ENCODE measurements at regions not wholly inside any gene's neighbourhood (a gene's known extent, or its start where the extent isn't known, plus 50 kb on each side); places are given as distances from the start of the nearest gene placed in this dataset.

- H4K20me1 ChIP-seq (ENCODE audit: insufficient read depth, low read length) = no peaks in the 10 kb centered on the region
- no peak overlapping the region for H3K9ac ChIP-seq (ENCODE audit: low read length)
- DNase-seq (ENCODE audit: low read depth) (no peak), FAIRE-seq (no peak)
- no peak overlapping the region for H3K27ac Mint-ChIP-seq (ENCODE audit: unreplicated experiment)
- H3K4me2 ChIP-seq (ENCODE audit: low read length) = no peak overlapping the region
- no peak overlapping the region for H3K4me3 Mint-ChIP-seq (ENCODE audit: unreplicated experiment)
- H3K27me3 Mint-ChIP-seq (ENCODE audit: low read depth, unreplicated experiment) = no peaks in the 10 kb centered on the region
- TF ChIP-seq EZH2 (IDR thresholded peaks at IDR 0.05; ENCODE audit: insufficient read depth, low read length) = no peak
- TF ChIP-seq, protein P1, sequence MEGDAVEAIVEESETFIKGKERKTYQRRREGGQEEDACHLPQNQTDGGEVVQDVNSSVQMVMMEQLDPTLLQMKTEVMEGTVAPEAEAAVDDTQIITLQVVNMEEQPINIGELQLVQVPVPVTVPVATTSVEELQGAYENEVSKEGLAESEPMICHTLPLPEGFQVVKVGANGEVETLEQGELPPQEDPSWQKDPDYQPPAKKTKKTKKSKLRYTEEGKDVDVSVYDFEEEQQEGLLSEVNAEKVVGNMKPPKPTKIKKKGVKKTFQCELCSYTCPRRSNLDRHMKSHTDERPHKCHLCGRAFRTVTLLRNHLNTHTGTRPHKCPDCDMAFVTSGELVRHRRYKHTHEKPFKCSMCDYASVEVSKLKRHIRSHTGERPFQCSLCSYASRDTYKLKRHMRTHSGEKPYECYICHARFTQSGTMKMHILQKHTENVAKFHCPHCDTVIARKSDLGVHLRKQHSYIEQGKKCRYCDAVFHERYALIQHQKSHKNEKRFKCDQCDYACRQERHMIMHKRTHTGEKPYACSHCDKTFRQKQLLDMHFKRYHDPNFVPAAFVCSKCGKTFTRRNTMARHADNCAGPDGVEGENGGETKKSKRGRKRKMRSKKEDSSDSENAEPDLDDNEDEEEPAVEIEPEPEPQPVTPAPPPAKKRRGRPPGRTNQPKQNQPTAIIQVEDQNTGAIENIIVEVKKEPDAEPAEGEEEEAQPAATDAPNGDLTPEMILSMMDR (IDR thresholded peaks at IDR 0.05; ENCODE audit: insufficient read depth, low read depth, low read length) = no peak
- H3K4me1 ChIP-seq (ENCODE audit: insufficient read depth, low read length) = no peaks in the 10 kb centered on the region
- H3K36me3 ChIP-seq (ENCODE audit: insufficient read depth, low read length) = no peaks in the 10 kb centered on the region
- no peaks in the 10 kb centered on the region for H3K9me3 Mint-ChIP-seq (ENCODE audit: unreplicated experiment)
- H3K4me1 Mint-ChIP-seq (ENCODE audit: low read depth, unreplicated experiment) = no peaks in the 10 kb centered on the region
- H3K9me3 ChIP-seq (ENCODE audit: insufficient read depth, low read depth, low read length) = no peaks in the 10 kb centered on the region
- no peak overlapping the region for H3K4me3 ChIP-seq (ENCODE audit: insufficient read depth, low read depth, low read length)
- H3K27me3 ChIP-seq (ENCODE audit: insufficient read depth, low read length) = no peaks in the 10 kb centered on the region
- no peak overlapping the region for H2AFZ ChIP-seq (ENCODE audit: low read depth, low read length)
- H3K27ac ChIP-seq (ENCODE audit: low read depth, low read length) = no peak overlapping the region
- H3K79me2 ChIP-seq (ENCODE audit: insufficient read depth, low read length) = no peaks in the 10 kb centered on the region
- no peaks in the 10 kb centered on the region for H3K36me3 Mint-ChIP-seq (ENCODE audit: low read depth, unreplicated experiment)
Observed at GRCh38 chrX:127888767-127889166, 163.4 kb downstream of the ACTRT1 start.

DNA sequence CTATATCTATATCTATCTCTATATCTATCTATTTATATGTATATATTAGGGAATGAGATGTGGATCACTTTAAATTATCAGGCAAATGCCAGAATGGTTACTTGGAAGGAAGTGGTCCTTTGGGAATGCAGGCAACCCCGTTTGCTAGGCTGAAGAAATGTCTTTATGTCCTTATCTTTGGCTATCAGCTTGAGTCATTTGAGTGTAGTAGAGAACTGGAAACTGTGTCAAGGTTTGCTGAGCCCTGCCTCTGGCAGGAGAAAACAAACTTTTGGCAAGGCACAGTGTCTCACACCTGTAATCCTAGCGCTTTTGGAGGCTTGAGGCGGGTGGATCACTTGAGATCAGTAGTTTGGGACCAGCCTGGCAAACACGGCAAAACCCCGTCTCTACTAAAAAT is 167.3 kb downstream of the ACTRT1 start:
- no peak overlapping the region for H2AFZ ChIP-seq (ENCODE audit: low read depth, low read length)
- DNase-seq (ENCODE audit: low read depth) = no peak
- no peak overlapping the region for H3K27ac Mint-ChIP-seq (ENCODE audit: unreplicated experiment)

GRCh38 chrX:127879585-127879984 is 172.6 kb downstream of the ACTRT1 start:
- H3K4me3 Mint-ChIP-seq (ENCODE audit: unreplicated experiment) = no peak overlapping the region
- Histone ChIP-seq H2AFZ (ENCODE audit: low read depth, low read length) (no peak overlapping the region), H3K9me3 (ENCODE audit: insufficient read depth, low read depth, low read length) (no peaks in the 10 kb centered on the region), H3K4me1 (ENCODE audit: insufficient read depth, low read length) (no peaks in the 10 kb centered on the region), H3K27ac (ENCODE audit: low read depth, low read length) (no peak overlapping the region), H3K27me3 (ENCODE audit: insufficient read depth, low read length) (no peaks in the 10 kb centered on the region), H3K4me3 (ENCODE audit: insufficient read depth, low read depth, low read length) (no peak overlapping the region), H3K4me2 (ENCODE audit: low read length) (no peak overlapping the region), H4K20me1 (ENCODE audit: insufficient read depth, low read length) (no peaks in the 10 kb centered on the region), H3K9ac (ENCODE audit: low read length) (no peak overlapping the region), H3K79me2 (ENCODE audit: insufficient read depth, low read length) (no peaks in the 10 kb centered on the region), H3K36me3 (ENCODE audit: insufficient read depth, low read length) (no peaks in the 10 kb centered on the region)
- no peaks in the 10 kb centered on the region for H3K36me3 Mint-ChIP-seq (ENCODE audit: low read depth, unreplicated experiment)
- no peaks in the 10 kb centered on the region for H3K9me3 Mint-ChIP-seq (ENCODE audit: unreplicated experiment)
- H3K27me3 Mint-ChIP-seq (ENCODE audit: low read depth, unreplicated experiment) = no peaks in the 10 kb centered on the region
- peak; percentile 71 for FAIRE-seq
- no peak overlapping the region for H3K27ac Mint-ChIP-seq (ENCODE audit: unreplicated experiment)
- no peak for TF ChIP-seq EZH2 (IDR thresholded peaks at IDR 0.05; ENCODE audit: insufficient read depth, low read length)
- TF ChIP-seq, protein P1 (IDR thresholded peaks at IDR 0.05; ENCODE audit: insufficient read depth, low read depth, low read length) = no peak
- no peak for DNase-seq (ENCODE audit: low read depth)
- no peaks in the 10 kb centered on the region for H3K4me1 Mint-ChIP-seq (ENCODE audit: low read depth, unreplicated experiment)

More for the DNA sequence above, 167.3 kb downstream of the ACTRT1 start:
- Histone ChIP-seq H3K27me3 (ENCODE audit: insufficient read depth, low read length) (no peaks in the 10 kb centered on the region), H3K4me3 (ENCODE audit: insufficient read depth, low read depth, low read length) (no peak overlapping the region), H3K79me2 (ENCODE audit: insufficient read depth, low read length) (no peaks in the 10 kb centered on the region), H3K4me2 (ENCODE audit: low read length) (no peak overlapping the region), H3K4me1 (ENCODE audit: insufficient read depth, low read length) (no peaks in the 10 kb centered on the region), H3K9ac (ENCODE audit: low read length) (no peak overlapping the region), H3K36me3 (ENCODE audit: insufficient read depth, low read length) (no peaks in the 10 kb centered on the region), H3K9me3 (ENCODE audit: insufficient read depth, low read depth, low read length) (no peaks in the 10 kb centered on the region), H3K27ac (ENCODE audit: low read depth, low read length) (no peak overlapping the region), H4K20me1 (ENCODE audit: insufficient read depth, low read length) (no peaks in the 10 kb centered on the region)
- H3K4me3 Mint-ChIP-seq (ENCODE audit: unreplicated experiment) = no peak overlapping the region
- H3K9me3 Mint-ChIP-seq (ENCODE audit: unreplicated experiment) = no peaks in the 10 kb centered on the region
- H3K27me3 Mint-ChIP-seq (ENCODE audit: low read depth, unreplicated experiment) = no peaks in the 10 kb centered on the region
- FAIRE-seq = no peak
- H3K36me3 Mint-ChIP-seq (ENCODE audit: low read depth, unreplicated experiment) = no peaks in the 10 kb centered on the region
- no peaks in the 10 kb centered on the region for H3K4me1 Mint-ChIP-seq (ENCODE audit: low read depth, unreplicated experiment)
- TF ChIP-seq, protein P1 (IDR thresholded peaks at IDR 0.05; ENCODE audit: insufficient read depth, low read depth, low read length) = no peak
- TF ChIP-seq EZH2 (IDR thresholded peaks at IDR 0.05; ENCODE audit: insufficient read depth, low read length) = no peak

All from astrocyte (in vitro differentiated cells and primary cell).